ENCODE measurements at regions not wholly inside any gene's neighbourhood (a gene's known extent, or its start where the extent isn't known, plus 50 kb on each side); places are given as distances from the start of the nearest gene placed in this dataset.

DNA sequence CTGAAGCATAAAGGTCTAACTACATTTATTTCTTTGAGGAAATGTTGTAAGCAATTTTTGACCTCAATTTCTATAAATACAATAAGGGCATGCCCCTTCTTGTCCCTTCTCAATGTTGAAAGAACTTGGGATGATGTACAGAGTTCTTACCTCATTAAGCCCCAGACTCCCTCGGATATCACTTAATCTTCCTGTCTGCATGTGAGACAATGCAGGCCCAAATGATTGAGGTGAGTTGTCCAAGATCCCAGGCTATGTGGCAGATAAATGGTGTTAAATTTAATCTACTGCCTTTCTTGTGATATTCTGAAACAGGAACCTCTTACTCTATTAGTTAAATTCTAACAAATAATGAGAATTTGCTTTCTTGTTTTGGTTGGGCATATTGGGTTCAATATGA is 1073.4 kb upstream of the GYPC start:
- H3K36me3 ChIP-seq, result no peaks in the 10 kb centered on the region
- intact Hi-C loops (cut with DNase I; ENCODE audit: low total_unique reads), result no loop called here
- 30 to 55% (median 47%) methylated on average over 1 of the region's 1 CpG for WGBS, 5 donors
- H3K4me1 ChIP-seq, result no peaks in the 10 kb centered on the region
- TF ChIP-seq POLR2A (IDR thresholded peaks at IDR 0.05), result no peak
- no peak for TF ChIP-seq POLR2AphosphoS5 (IDR thresholded peaks at IDR 0.05)
- TF ChIP-seq EP300 (IDR thresholded peaks at IDR 0.05), result no peak
- no peak overlapping the region for H3K27ac ChIP-seq
- H3K9me3 ChIP-seq, result no peaks in the 10 kb centered on the region
- no peak overlapping the region for H3K4me3 ChIP-seq
- DNase-seq, result no peak
- no peaks in the 10 kb centered on the region for H3K27me3 ChIP-seq

DNA sequence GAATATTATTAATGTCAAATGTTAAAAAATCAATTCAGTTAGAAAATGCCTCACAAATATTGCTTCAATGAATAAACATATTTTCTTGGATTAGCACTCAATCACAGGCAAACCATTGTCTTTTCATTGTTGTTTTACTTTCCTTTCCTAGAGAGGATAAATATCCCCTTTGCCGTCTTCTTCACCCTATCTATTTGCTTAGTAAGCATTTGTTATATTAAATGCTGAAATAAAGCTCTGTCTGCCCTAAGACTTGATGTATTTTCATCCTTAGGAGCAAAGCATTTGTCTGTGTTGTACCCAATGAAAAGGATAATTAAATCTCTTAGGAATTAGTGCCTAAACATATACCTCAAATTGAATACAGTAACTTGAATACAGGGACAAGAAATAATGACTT is 1071.2 kb upstream of the GYPC start:
- DNase-seq, result no peak
- no peak for TF ChIP-seq CTCF (IDR thresholded peaks at IDR 0.05)
- TF ChIP-seq POLR2A (IDR thresholded peaks at IDR 0.05), result no peak
- no peak for TF ChIP-seq EP300 (IDR thresholded peaks at IDR 0.05)
- TF ChIP-seq POLR2AphosphoS5 (IDR thresholded peaks at IDR 0.05), result no peak
- intact Hi-C loops (cut with DNase I; ENCODE audit: low total_unique reads), result no loop called here
- Histone ChIP-seq H3K36me3 (no peaks in the 10 kb centered on the region), H3K4me1 (no peaks in the 10 kb centered on the region), H3K4me3 (no peak overlapping the region), H3K9me3 (peaks cover 0 to 3% (median 0%) of the 10 kb centered on the region in 4 donors), H3K27me3 (no peaks in the 10 kb centered on the region), H3K27ac (no peak overlapping the region)
- 58 to 79% (median 70%) methylated on average over 1 of the region's 1 CpG for WGBS, 5 donors

DNA sequence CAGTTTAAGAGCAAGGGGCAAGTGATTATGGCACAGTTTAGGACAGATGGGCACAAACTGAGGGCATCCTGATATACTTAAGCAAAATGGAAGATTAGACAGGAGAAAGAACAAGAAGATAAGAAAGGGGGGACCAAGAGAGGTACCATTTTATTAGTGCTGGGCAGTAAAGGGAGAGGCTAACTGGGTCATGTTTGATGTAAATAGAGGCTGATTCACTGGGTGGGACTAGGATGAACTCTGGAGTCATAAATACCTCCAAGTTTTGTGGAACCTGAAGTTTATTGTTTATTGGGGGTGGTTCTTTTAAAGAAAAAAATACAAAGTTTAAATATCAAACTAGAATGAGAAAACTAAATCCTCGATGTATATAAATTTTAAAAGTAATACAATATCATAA is 1067.2 kb upstream of the GYPC start:
- DNase-seq, result no peak
- Histone ChIP-seq H3K4me3 (no peak overlapping the region), H3K4me1 (no peaks in the 10 kb centered on the region), H3K9me3 (peaks cover 0 to 7% (median 0%) of the 10 kb centered on the region in 4 donors), H3K27me3 (no peaks in the 10 kb centered on the region), H3K36me3 (no peaks in the 10 kb centered on the region), H3K27ac (no peak overlapping the region)
- intact Hi-C loops (cut with DNase I; ENCODE audit: low total_unique reads), result no loop called here
- 68 to 93% (median 76%) methylated on average over 1 of the region's 1 CpG for WGBS, 5 donors
- TF ChIP-seq EP300 (IDR thresholded peaks at IDR 0.05), result no peak
- no peak for TF ChIP-seq POLR2A (IDR thresholded peaks at IDR 0.05)
- TF ChIP-seq CTCF (IDR thresholded peaks at IDR 0.05), result no peak
- TF ChIP-seq POLR2AphosphoS5 (IDR thresholded peaks at IDR 0.05), result no peak

GRCh38 chr2:125591954-125592353 is 1064.0 kb upstream of the GYPC start:
- no peak for DNase-seq
- Histone ChIP-seq H3K4me1 (no peaks in the 10 kb centered on the region), H3K27me3 (no peaks in the 10 kb centered on the region), H3K27ac (no peak overlapping the region), H3K9me3 (peaks cover 0 to 7% (median 0%) of the 10 kb centered on the region in 4 donors), H3K4me3 (no peak overlapping the region), H3K36me3 (no peaks in the 10 kb centered on the region)
- 55 to 69% (median 66%) methylated on average over 4 of the region's 4 CpGs for WGBS, 5 donors
- TF ChIP-seq CTCF (IDR thresholded peaks at IDR 0.05) (no peak), POLR2A (IDR thresholded peaks at IDR 0.05) (no peak), POLR2AphosphoS5 (IDR thresholded peaks at IDR 0.05) (no peak), EP300 (IDR thresholded peaks at IDR 0.05) (no peak)
- intact Hi-C loops (cut with DNase I; ENCODE audit: low total_unique reads), result no loop called here

DNA sequence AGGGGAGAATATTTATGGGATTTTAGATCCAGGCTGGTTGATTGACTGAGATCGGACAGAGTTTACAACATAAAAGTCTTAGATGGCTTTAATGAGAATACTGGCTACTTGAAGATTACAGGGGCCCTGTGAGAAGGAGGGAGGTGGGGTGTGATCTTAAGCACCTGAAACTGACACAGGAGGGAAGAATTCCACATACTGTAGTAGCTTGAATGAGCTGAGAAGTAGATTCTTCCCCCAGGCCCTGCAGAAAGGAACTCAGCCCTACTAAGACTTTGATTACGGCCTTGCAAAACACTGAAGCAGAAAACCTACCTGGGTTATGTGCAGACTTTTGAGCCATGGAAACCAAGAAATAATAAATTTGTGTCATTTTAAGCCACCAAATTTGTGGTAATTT is 1062.9 kb upstream of the GYPC start:
- TF ChIP-seq EP300 (IDR thresholded peaks at IDR 0.05) (no peak), CTCF (IDR thresholded peaks at IDR 0.05) (no peak), POLR2AphosphoS5 (IDR thresholded peaks at IDR 0.05) (no peak), POLR2A (IDR thresholded peaks at IDR 0.05) (no peak)
- Histone ChIP-seq H3K27me3 (no peaks in the 10 kb centered on the region), H3K27ac (no peak overlapping the region), H3K4me1 (no peaks in the 10 kb centered on the region), H3K4me3 (no peak overlapping the region), H3K36me3 (no peaks in the 10 kb centered on the region), H3K9me3 (peaks cover 0 to 7% (median 0%) of the 10 kb centered on the region in 4 donors)
- 60 to 84% (median 76%) methylated on average over 2 of the region's 2 CpGs for WGBS, 5 donors
- intact Hi-C loops (cut with DNase I; ENCODE audit: low total_unique reads), result no loop called here
- DNase-seq, result no peak

Data from stomach (tissue), 8 donors.